Liver (tissue), 8 donors: ENCODE measurements at regions not wholly inside any gene's neighbourhood (a gene's known extent, or its start where the extent isn't known, plus 50 kb on each side); places are given as distances from the start of the nearest gene placed in this dataset.

Experiments
- DNase-seq: peaks from one replicate; pipeline ENCODE4 v3.0.0-alpha.2; 2017; ENCODE audit warnings: low spot score
- H3K27ac ChIP-seq, 2 donors: one replicate each; pipeline ENCODE4 v1.7.0; 2013; ENCODE audit warnings: inconsistent platforms in 2 of 2, low read length in 2 of 2, control low read depth in 1 of 2, low read depth in 1 of 2, mild to moderate bottlenecking in 1 of 2
- H3K27me3 ChIP-seq, 4 donors: one replicate each; pipeline versions ENCODE4 v1.6.1 to v1.7.0; 2013; ENCODE audit warnings: low read length in 3 of 4, inconsistent platforms in 1 of 4, mild to moderate bottlenecking in 1 of 4, moderate library complexity in 1 of 4; ENCODE audit not compliant: control insufficient read depth in 4 of 4, insufficient read depth in 4 of 4
- H3K36me3 ChIP-seq, 4 donors: one replicate each; pipeline versions ENCODE4 v1.6.1 to v1.7.0; 2013; ENCODE audit warnings: low read length in 3 of 4, mild to moderate bottlenecking in 3 of 4, low read depth in 1 of 4, moderate library complexity in 1 of 4; ENCODE audit not compliant: control insufficient read depth in 4 of 4, insufficient read depth in 3 of 4
- H3K4me1 ChIP-seq, 4 donors: one replicate each; pipeline versions ENCODE4 v1.6.1 to v1.7.0; 2013; ENCODE audit warnings: low read length in 3 of 4, mild to moderate bottlenecking in 3 of 4, moderate library complexity in 1 of 4; ENCODE audit not compliant: control insufficient read depth in 4 of 4, insufficient read depth in 4 of 4
- H3K4me3 ChIP-seq, 3 donors: one replicate each; pipeline versions ENCODE4 v1.6.1 to v1.7.0; 2013; ENCODE audit warnings: low read length in 3 of 3, control low read depth in 1 of 3, low read depth in 1 of 3, mild to moderate bottlenecking in 1 of 3
- H3K9ac ChIP-seq, 2 donors: one replicate each; pipeline ENCODE4 v1.7.0; 2013; ENCODE audit warnings: low read length in 2 of 2, mild to moderate bottlenecking in 2 of 2, moderate library complexity in 2 of 2, control low read depth in 1 of 2, low read depth in 1 of 2
- H3K9me3 ChIP-seq, 4 donors: one replicate each; pipeline versions ENCODE4 v1.6.1 to v1.7.0; 2013; ENCODE audit warnings: low read length in 3 of 4; ENCODE audit not compliant: control insufficient read depth in 4 of 4
- EGR1 ChIP-seq, 2 donors: IDR thresholded peaks; 2 replicates each; pipeline ENCODE4 v1.6.1; 2016 to 2018; ENCODE audit warnings: antibody characterized with exemption in 2 of 2, low read depth in 2 of 2
- FOXA1 ChIP-seq: IDR thresholded peaks from 2 replicates; pipeline ENCODE4 v1.6.1; 2016; ENCODE audit warnings: antibody characterized with exemption
- FOXA2 ChIP-seq: IDR thresholded peaks from 2 replicates; pipeline ENCODE4 v1.6.1; 2016; ENCODE audit warnings: antibody characterized with exemption
- GABPA ChIP-seq, 2 donors: IDR thresholded peaks in 1 of 2; conservative IDR thresholded peaks in 1 of 2; 2 replicates each; pipeline ENCODE4 v1.6.1; 2016; ENCODE audit warnings: antibody characterized with exemption in 2 of 2, mild to moderate bottlenecking in 1 of 2, moderate library complexity in 1 of 2
- HNF4A ChIP-seq, 2 donors: conservative IDR thresholded peaks; 2 replicates each; pipeline ENCODE4 v1.6.1; 2016; ENCODE audit warnings: antibody characterized with exemption in 2 of 2, mild to moderate bottlenecking in 2 of 2
- HNF4G ChIP-seq: IDR thresholded peaks from 2 replicates; pipeline ENCODE4 v1.6.1; 2016; ENCODE audit warnings: antibody characterized with exemption
- JUND ChIP-seq, 2 donors: IDR thresholded peaks; 2 replicates each; pipeline ENCODE4 v1.6.1; 2016; ENCODE audit warnings: antibody characterized with exemption in 2 of 2
- RAD21 ChIP-seq, 2 donors: IDR thresholded peaks; 2 replicates each; pipeline ENCODE4 v1.6.1; 2016; ENCODE audit warnings: antibody characterized with exemption in 2 of 2, mild to moderate bottlenecking in 2 of 2
- RXRA ChIP-seq, 2 donors: IDR thresholded peaks; 2 replicates each; pipeline ENCODE4 v1.6.1; 2017 to 2018; ENCODE audit warnings: antibody characterized with exemption in 2 of 2, mild to moderate bottlenecking in 1 of 2
- SP1 ChIP-seq: IDR thresholded peaks from 2 replicates; pipeline ENCODE4 v1.6.1; 2018; ENCODE audit warnings: antibody characterized with exemption, mild to moderate bottlenecking
- TAF1 ChIP-seq: conservative IDR thresholded peaks from 2 replicates; pipeline ENCODE4 v1.6.1; 2016; ENCODE audit warnings: antibody characterized with exemption, mild to moderate bottlenecking
- YY1 ChIP-seq: IDR thresholded peaks from 2 replicates; pipeline ENCODE4 v1.6.1; 2016; ENCODE audit warnings: antibody characterized with exemption, mild to moderate bottlenecking
- WGBS: extraction: QIAGEN DNeasy Blood & Tissue Kit; methylation state at CpG from one replicate; pipeline ENCODE4 v1.1.7; 2013; 5-methylcytosine and 5-hydroxymethylcytosine counted together
- TF ChIP-seq, protein P1 (sequence below): fragments of 150-350 bp; IDR thresholded peaks from 2 replicates; pipeline ENCODE4 v1.5.1; 2017; ENCODE audit warnings: improper control_type of control experiment, low read depth, low read length; ENCODE audit not compliant: missing input control
- TF ChIP-seq, protein P2 (sequence below): IDR thresholded peaks from 2 replicates; pipeline ENCODE4 v1.6.1; 2016; ENCODE audit warnings: antibody characterized with exemption
- TF ChIP-seq, protein P3 (sequence below): IDR thresholded peaks from 2 replicates; pipeline ENCODE4 v1.6.1; 2016; ENCODE audit warnings: antibody characterized with exemption
- TF ChIP-seq, protein P4 (sequence below): IDR thresholded peaks from 2 replicates; pipeline ENCODE4 v1.6.1; 2016; ENCODE audit warnings: antibody characterized with exemption
- TF ChIP-seq, protein P5 (sequence below): IDR thresholded peaks from 2 replicates; pipeline ENCODE4 v1.6.1; 2016; ENCODE audit warnings: antibody characterized with exemption, mild to moderate bottlenecking
- donor health status: healthy.
- donor health status: healthy.
- donor health status: healthy.
- donor health status: healthy.
- donor health status: healthy.

DNA sequence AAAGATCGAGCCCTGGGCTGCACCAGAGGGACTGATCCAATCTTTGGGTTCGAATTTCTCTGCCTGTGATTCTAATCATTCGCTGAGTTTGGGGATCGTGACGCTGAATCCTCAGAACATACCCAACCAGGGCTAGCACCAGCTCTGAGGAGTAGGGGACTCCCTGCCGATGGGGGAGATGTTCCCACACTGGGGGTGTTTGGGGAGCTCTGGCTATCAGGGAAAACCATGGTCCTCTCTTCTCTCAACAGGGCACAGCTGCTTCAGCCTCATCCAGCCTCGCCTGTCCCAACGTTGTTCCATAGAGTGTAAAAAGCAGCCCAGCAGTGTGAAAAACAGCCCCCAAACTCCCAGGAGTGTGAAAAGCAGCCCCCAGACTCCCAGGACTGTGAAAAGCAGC lies 136.6 kb downstream of the ANKRD60 start:
- 70% methylated on average over 8 of the region's 8 CpGs for WGBS
- DNase-seq, result no peak
- peaks cover 0 to 8% (median 0%) of the 10 kb centered on the region in 4 donors for H3K27me3 ChIP-seq
- no peaks in the 10 kb centered on the region for H3K9me3 ChIP-seq
- no peak overlapping the region for H3K27ac ChIP-seq
- no peaks in the 10 kb centered on the region for H3K36me3 ChIP-seq
- TF ChIP-seq, protein P1, sequence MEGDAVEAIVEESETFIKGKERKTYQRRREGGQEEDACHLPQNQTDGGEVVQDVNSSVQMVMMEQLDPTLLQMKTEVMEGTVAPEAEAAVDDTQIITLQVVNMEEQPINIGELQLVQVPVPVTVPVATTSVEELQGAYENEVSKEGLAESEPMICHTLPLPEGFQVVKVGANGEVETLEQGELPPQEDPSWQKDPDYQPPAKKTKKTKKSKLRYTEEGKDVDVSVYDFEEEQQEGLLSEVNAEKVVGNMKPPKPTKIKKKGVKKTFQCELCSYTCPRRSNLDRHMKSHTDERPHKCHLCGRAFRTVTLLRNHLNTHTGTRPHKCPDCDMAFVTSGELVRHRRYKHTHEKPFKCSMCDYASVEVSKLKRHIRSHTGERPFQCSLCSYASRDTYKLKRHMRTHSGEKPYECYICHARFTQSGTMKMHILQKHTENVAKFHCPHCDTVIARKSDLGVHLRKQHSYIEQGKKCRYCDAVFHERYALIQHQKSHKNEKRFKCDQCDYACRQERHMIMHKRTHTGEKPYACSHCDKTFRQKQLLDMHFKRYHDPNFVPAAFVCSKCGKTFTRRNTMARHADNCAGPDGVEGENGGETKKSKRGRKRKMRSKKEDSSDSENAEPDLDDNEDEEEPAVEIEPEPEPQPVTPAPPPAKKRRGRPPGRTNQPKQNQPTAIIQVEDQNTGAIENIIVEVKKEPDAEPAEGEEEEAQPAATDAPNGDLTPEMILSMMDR, result no peak
- TF ChIP-seq FOXA1 (no peak), RXRA (IDR thresholded peaks at IDR 0.05) (no peak), GABPA (IDR thresholded peaks at IDR 0.05 in 1 of 2, conservative IDR thresholded peaks at IDR 0.05 in 1 of 2) (no peak), HNF4A (conservative IDR thresholded peaks at IDR 0.05) (no peak), JUND (IDR thresholded peaks at IDR 0.05) (no peak), FOXA2 (no peak), EGR1 (IDR thresholded peaks at IDR 0.05; ENCODE audit: low read depth in 2 of 2) (no peak), TAF1 (no peak), HNF4G (no peak), RAD21 (IDR thresholded peaks at IDR 0.05) (no peak), YY1 (no peak), SP1 (no peak)
- TF ChIP-seq, protein P2, sequence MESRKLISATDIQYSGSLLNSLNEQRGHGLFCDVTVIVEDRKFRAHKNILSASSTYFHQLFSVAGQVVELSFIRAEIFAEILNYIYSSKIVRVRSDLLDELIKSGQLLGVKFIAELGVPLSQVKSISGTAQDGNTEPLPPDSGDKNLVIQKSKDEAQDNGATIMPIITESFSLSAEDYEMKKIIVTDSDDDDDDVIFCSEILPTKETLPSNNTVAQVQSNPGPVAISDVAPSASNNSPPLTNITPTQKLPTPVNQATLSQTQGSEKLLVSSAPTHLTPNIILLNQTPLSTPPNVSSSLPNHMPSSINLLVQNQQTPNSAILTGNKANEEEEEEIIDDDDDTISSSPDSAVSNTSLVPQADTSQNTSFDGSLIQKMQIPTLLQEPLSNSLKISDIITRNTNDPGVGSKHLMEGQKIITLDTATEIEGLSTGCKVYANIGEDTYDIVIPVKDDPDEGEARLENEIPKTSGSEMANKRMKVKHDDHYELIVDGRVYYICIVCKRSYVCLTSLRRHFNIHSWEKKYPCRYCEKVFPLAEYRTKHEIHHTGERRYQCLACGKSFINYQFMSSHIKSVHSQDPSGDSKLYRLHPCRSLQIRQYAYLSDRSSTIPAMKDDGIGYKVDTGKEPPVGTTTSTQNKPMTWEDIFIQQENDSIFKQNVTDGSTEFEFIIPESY, result no peak
- TF ChIP-seq, protein P3, sequence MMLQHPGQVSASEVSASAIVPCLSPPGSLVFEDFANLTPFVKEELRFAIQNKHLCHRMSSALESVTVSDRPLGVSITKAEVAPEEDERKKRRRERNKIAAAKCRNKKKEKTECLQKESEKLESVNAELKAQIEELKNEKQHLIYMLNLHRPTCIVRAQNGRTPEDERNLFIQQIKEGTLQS, result no peak
- TF ChIP-seq, protein P4, sequence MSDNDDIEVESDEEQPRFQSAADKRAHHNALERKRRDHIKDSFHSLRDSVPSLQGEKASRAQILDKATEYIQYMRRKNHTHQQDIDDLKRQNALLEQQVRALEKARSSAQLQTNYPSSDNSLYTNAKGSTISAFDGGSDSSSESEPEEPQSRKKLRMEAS, result no peak
- TF ChIP-seq, protein P5, sequence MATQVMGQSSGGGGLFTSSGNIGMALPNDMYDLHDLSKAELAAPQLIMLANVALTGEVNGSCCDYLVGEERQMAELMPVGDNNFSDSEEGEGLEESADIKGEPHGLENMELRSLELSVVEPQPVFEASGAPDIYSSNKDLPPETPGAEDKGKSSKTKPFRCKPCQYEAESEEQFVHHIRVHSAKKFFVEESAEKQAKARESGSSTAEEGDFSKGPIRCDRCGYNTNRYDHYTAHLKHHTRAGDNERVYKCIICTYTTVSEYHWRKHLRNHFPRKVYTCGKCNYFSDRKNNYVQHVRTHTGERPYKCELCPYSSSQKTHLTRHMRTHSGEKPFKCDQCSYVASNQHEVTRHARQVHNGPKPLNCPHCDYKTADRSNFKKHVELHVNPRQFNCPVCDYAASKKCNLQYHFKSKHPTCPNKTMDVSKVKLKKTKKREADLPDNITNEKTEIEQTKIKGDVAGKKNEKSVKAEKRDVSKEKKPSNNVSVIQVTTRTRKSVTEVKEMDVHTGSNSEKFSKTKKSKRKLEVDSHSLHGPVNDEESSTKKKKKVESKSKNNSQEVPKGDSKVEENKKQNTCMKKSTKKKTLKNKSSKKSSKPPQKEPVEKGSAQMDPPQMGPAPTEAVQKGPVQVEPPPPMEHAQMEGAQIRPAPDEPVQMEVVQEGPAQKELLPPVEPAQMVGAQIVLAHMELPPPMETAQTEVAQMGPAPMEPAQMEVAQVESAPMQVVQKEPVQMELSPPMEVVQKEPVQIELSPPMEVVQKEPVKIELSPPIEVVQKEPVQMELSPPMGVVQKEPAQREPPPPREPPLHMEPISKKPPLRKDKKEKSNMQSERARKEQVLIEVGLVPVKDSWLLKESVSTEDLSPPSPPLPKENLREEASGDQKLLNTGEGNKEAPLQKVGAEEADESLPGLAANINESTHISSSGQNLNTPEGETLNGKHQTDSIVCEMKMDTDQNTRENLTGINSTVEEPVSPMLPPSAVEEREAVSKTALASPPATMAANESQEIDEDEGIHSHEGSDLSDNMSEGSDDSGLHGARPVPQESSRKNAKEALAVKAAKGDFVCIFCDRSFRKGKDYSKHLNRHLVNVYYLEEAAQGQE, result no peak
- no peaks in the 10 kb centered on the region for H3K4me1 ChIP-seq
- H3K9ac ChIP-seq, result no peak overlapping the region
- no peak overlapping the region for H3K4me3 ChIP-seq

DNA sequence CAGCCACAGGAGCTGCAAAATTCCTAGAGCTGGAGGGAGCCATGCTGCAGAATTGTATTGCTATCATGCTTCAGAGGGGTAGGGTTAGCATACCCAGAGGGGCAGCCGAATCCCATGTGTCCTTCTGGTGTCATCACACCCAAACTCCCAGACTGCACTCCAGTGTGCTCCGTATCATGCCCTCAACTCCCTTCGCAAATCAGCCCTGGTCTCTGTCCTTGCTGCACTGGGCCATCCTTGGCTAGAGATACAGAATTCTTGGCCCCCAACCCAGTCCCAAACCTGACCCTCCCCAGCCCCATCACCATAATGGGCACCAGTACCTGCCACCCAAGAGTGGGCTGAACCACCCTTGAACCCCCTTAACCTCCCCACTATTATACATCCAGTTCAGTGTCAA lies 138.3 kb downstream of the ANKRD60 start:
- Histone ChIP-seq H3K9me3 (no peaks in the 10 kb centered on the region), H3K9ac (no peak overlapping the region), H3K27ac (no peak overlapping the region), H3K27me3 (peaks cover 0 to 8% (median 0%) of the 10 kb centered on the region in 4 donors), H3K36me3 (no peaks in the 10 kb centered on the region), H3K4me3 (no peak overlapping the region), H3K4me1 (no peaks in the 10 kb centered on the region)
- DNase-seq, result no peak
- 79% methylated on average over 3 of the region's 3 CpGs for WGBS
- TF ChIP-seq, protein P2, result no peak
- TF ChIP-seq FOXA2 (no peak), HNF4G (no peak), GABPA (IDR thresholded peaks at IDR 0.05 in 1 of 2, conservative IDR thresholded peaks at IDR 0.05 in 1 of 2) (no peak), SP1 (no peak), FOXA1 (no peak), YY1 (no peak), EGR1 (IDR thresholded peaks at IDR 0.05; ENCODE audit: low read depth in 2 of 2) (no peak), TAF1 (no peak), JUND (IDR thresholded peaks at IDR 0.05) (no peak), HNF4A (conservative IDR thresholded peaks at IDR 0.05) (no peak), RAD21 (IDR thresholded peaks at IDR 0.05) (no peak), RXRA (IDR thresholded peaks at IDR 0.05) (no peak)
- TF ChIP-seq, protein P3, result no peak
- TF ChIP-seq, protein P1, result no peak
- TF ChIP-seq, protein P4, result no peak
